K562 (cell line): ENCODE measurements at regions not wholly inside any gene's neighbourhood (a gene's known extent, or its start where the extent isn't known, plus 50 kb on each side); places are given as distances from the start of the nearest gene placed in this dataset.

Experiments used
- BRD4 ChIP-seq: fragments of 200-600 bp; sonication (generic); IDR thresholded peaks from 2 replicates; pipeline ENCODE4 v1.6.1; 2017; ENCODE audit warnings: inconsistent platforms
- ESRRA ChIP-seq: fragments of 450-650 bp; IDR thresholded peaks from 2 replicates; pipeline ENCODE4 v1.6.1; 2014; ENCODE audit warnings: low read depth, mild to moderate bottlenecking, moderate library complexity, borderline replicate concordance
- HEY1 ChIP-seq: fragments of 250-450 bp; sonication (Bioruptor Pico); IDR thresholded peaks from 2 replicates; pipeline ENCODE4 v1.5.0; 2020; ENCODE audit warnings: mild to moderate bottlenecking, moderate library complexity, borderline replicate concordance
- SP2 ChIP-seq: IDR thresholded peaks from 2 replicates; pipeline ENCODE4 v1.6.1; 2011; ENCODE audit warnings: mild to moderate bottlenecking, low read depth, low read length, moderate library complexity; ENCODE audit not compliant: poor library complexity, severe bottlenecking; ENCODE audit errors: extremely low read depth
- ZNF134 ChIP-seq: fragments of 250-450 bp; sonication (Bioruptor Pico); conservative IDR thresholded peaks from 2 replicates; pipeline ENCODE4 v1.4.0; 2020
- ZNF347 ChIP-seq: fragments of 450-650 bp; formaldehyde crosslinking; IDR thresholded peaks from 2 replicates; pipeline ENCODE4 v1.4.0; 2020; ENCODE audit warnings: low read depth, mild to moderate bottlenecking, moderate library complexity
- TF ChIP-seq, protein P1 (sequence below): conservative IDR thresholded peaks from 2 replicates; pipeline ENCODE4 v1.6.1; 2011; ENCODE audit warnings: low read depth, mild to moderate bottlenecking, low read length; ENCODE audit not compliant: control insufficient read depth
- TF ChIP-seq, protein P2 (sequence below), 2 experiments: fragments of 450-650 bp; IDR thresholded peaks; 2 replicates each; pipeline ENCODE4 v1.6.1; 2018; ENCODE audit warnings: mild to moderate bottlenecking in 2 of 2, low read depth in 1 of 2; ENCODE audit not compliant: partially characterized antibody in 2 of 2

DNA sequence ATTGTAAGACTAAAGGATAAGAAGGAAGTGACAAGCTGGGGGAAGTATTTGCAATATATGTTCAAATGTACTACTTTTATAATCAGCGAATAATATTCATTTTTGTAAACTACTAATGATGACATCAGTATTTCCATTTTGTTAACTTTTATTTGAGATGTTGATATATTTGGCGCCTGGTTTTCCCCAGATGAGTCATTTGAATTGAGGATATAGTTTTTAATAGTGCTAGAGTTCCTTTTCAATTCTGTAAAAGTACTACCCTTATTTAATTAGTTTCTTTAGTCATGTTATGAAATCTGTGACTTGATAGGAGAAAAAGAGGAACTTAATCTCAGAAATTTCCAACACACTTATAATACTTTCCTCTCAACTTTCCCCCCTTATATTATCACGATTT, 495.3 kb downstream of the IRS1 start (continued):
- TF ChIP-seq, protein P1, sequence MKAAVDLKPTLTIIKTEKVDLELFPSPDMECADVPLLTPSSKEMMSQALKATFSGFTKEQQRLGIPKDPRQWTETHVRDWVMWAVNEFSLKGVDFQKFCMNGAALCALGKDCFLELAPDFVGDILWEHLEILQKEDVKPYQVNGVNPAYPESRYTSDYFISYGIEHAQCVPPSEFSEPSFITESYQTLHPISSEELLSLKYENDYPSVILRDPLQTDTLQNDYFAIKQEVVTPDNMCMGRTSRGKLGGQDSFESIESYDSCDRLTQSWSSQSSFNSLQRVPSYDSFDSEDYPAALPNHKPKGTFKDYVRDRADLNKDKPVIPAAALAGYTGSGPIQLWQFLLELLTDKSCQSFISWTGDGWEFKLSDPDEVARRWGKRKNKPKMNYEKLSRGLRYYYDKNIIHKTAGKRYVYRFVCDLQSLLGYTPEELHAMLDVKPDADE = no peak
- TF ChIP-seq SP2 (no peak), HEY1 (no peak), BRD4 (no peak), ESRRA (no peak), ZNF134 (CRISPR knock-in tag) (no peak), ZNF347 (CRISPR knock-in tag) (no peak)
- TF ChIP-seq, protein P2, sequence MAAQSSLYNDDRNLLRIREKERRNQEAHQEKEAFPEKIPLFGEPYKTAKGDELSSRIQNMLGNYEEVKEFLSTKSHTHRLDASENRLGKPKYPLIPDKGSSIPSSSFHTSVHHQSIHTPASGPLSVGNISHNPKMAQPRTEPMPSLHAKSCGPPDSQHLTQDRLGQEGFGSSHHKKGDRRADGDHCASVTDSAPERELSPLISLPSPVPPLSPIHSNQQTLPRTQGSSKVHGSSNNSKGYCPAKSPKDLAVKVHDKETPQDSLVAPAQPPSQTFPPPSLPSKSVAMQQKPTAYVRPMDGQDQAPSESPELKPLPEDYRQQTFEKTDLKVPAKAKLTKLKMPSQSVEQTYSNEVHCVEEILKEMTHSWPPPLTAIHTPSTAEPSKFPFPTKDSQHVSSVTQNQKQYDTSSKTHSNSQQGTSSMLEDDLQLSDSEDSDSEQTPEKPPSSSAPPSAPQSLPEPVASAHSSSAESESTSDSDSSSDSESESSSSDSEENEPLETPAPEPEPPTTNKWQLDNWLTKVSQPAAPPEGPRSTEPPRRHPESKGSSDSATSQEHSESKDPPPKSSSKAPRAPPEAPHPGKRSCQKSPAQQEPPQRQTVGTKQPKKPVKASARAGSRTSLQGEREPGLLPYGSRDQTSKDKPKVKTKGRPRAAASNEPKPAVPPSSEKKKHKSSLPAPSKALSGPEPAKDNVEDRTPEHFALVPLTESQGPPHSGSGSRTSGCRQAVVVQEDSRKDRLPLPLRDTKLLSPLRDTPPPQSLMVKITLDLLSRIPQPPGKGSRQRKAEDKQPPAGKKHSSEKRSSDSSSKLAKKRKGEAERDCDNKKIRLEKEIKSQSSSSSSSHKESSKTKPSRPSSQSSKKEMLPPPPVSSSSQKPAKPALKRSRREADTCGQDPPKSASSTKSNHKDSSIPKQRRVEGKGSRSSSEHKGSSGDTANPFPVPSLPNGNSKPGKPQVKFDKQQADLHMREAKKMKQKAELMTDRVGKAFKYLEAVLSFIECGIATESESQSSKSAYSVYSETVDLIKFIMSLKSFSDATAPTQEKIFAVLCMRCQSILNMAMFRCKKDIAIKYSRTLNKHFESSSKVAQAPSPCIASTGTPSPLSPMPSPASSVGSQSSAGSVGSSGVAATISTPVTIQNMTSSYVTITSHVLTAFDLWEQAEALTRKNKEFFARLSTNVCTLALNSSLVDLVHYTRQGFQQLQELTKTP (IDR thresholded peaks at IDR 0.05; ENCODE audit: low read depth in 1 of 2, partially characterized antibody in 2 of 2) = no peak
